GM10248 (cell line): ENCODE measurements at regions not wholly inside any gene's neighbourhood (a gene's known extent, or its start where the extent isn't known, plus 50 kb on each side); places are given as distances from the start of the nearest gene placed in this dataset.

ENCODE experiments used
- CTCF ChIA-PET: fragments of 300-600 bp; sonication (Branson Sonifier 250); formaldehyde crosslinking; extraction: SDS; loops from one replicate; lab custom pipeline; 2021; ENCODE audit warnings: antibody characterized with exemption; lab: Yijun Ruan, JAX
- POLR2A ChIA-PET: fragments of 350-650 bp; sonication (Branson Sonifier 250); formaldehyde crosslinking; extraction: SDS; loops from one replicate; lab custom pipeline; 2020; ENCODE audit warnings: antibody characterized with exemption; lab: Yijun Ruan, JAX
- DNase-seq: peaks from one replicate; pipeline ENCODE4 v3.0.0; 2012; ENCODE audit errors: extremely low spot score
- CTCF ChIP-seq: IDR thresholded peaks from 2 replicates; pipeline ENCODE4 v1.5.1; 2012; ENCODE audit warnings: mild to moderate bottlenecking, low read depth; ENCODE audit errors: extremely low read depth, missing control alignments, control extremely low read depth

GRCh38 chr6:14467591-14467990 is 350.0 kb downstream of the CD83 start:
- ChIA-PET CTCF (interaction anchor here (1.0 kb wide), 1 partner anchor 12 kb away, joined by 3 read pairs; no protein-coding TSS in a partner anchor), POLR2A (no interaction called here)
- DNase-seq: no peak

GRCh38 chr6:14468647-14469321 is 351.2 kb downstream of the CD83 start:
- ChIA-PET POLR2A (no interaction called here), CTCF (interaction anchor here (1.0 kb wide), 1 partner anchor 8 kb away, joined by 3 read pairs; no protein-coding TSS in a partner anchor)

More at GRCh38 chr6:14467591-14467990, 350.0 kb downstream of the CD83 start:
- no peak for TF ChIP-seq CTCF

GRCh38 chr6:14470101-14470500 is 352.5 kb downstream of the CD83 start:
- POLR2A ChIA-PET: interaction anchor here (0.5 kb wide), 1 partner anchor 555 kb away, joined by 3 read pairs; no protein-coding TSS in a partner anchor
- DNase-seq: no peak
- CTCF ChIA-PET: interaction anchor here (1.0 kb wide), 1 partner anchor 9 kb away, joined by 3 read pairs; no protein-coding TSS in a partner anchor
- TF ChIP-seq CTCF: no peak

More at GRCh38 chr6:14468647-14469321, 351.2 kb downstream of the CD83 start:
- no peak for DNase-seq
- TF ChIP-seq CTCF: no peak

GRCh38 chr6:14470671-14471070 is 353.1 kb downstream of the CD83 start:
- ChIA-PET POLR2A (interaction anchor here (0.5 kb wide), 1 partner anchor 554 kb away, joined by 3 read pairs; no protein-coding TSS in a partner anchor), CTCF (interaction anchor here (1.6 kb wide), 1 partner anchor 16 kb away, joined by 7 read pairs; no protein-coding TSS in a partner anchor)

GRCh38 chr6:14472255-14472985 is 354.8 kb downstream of the CD83 start:
- no peak for DNase-seq
- CTCF ChIA-PET: interaction anchor here (1.2 kb wide), 1 partner anchor 262 kb away, joined by 3 read pairs; no protein-coding TSS in a partner anchor
- no peak for TF ChIP-seq CTCF
- POLR2A ChIA-PET: no interaction called here

More at GRCh38 chr6:14470671-14471070, 353.1 kb downstream of the CD83 start:
- TF ChIP-seq CTCF: no peak
- no peak for DNase-seq

GRCh38 chr6:14472986-14473337 is 355.4 kb downstream of the CD83 start:
- POLR2A ChIA-PET: no interaction called here
- no peak for TF ChIP-seq CTCF
- CTCF ChIA-PET: no interaction called here
- no peak for DNase-seq
